Glutamatergic neuron (in vitro differentiated cells): ENCODE measurements at regions not wholly inside any gene's neighbourhood (a gene's known extent, or its start where the extent isn't known, plus 50 kb on each side); places are given as distances from the start of the nearest gene placed in this dataset.

ENCODE experiments used
- DNase-seq: peaks from one replicate; pipeline ENCODE4 v3.0.0; 2022
- H3K27ac Mint-ChIP-seq: one replicate; pipeline ENCODE4 v1.8.0; 2020; ENCODE audit warnings: mild to moderate bottlenecking, mixed read lengths, inconsistent platforms; ENCODE audit not compliant: unreplicated experiment
- H3K27me3 Mint-ChIP-seq: one replicate; pipeline ENCODE4 v1.8.0; 2020; ENCODE audit warnings: mild to moderate bottlenecking, moderate library complexity, mixed read lengths, inconsistent platforms; ENCODE audit not compliant: unreplicated experiment
- H3K36me3 Mint-ChIP-seq: one replicate; pipeline ENCODE4 v1.8.0; 2020; ENCODE audit warnings: mild to moderate bottlenecking, mixed read lengths, inconsistent platforms; ENCODE audit not compliant: unreplicated experiment
- H3K4me1 Mint-ChIP-seq: one replicate; pipeline ENCODE4 v1.8.0; 2020; ENCODE audit warnings: mild to moderate bottlenecking, low read depth, mixed read lengths, inconsistent platforms; ENCODE audit not compliant: unreplicated experiment
- H3K4me3 Mint-ChIP-seq: one replicate; pipeline ENCODE4 v1.8.0; 2020; ENCODE audit warnings: mild to moderate bottlenecking, mixed read lengths, inconsistent platforms; ENCODE audit not compliant: unreplicated experiment
- H3K9me3 Mint-ChIP-seq: one replicate; pipeline ENCODE4 v1.8.0; 2020; ENCODE audit warnings: mild to moderate bottlenecking, moderate library complexity, mixed read lengths, inconsistent platforms; ENCODE audit not compliant: unreplicated experiment
- CTCF ChIP-seq: fragments of 200-600 bp; sonication (generic); IDR thresholded peaks from one replicate; pipeline ENCODE4 v1.5.0; 2021; ENCODE audit not compliant: partially characterized antibody, unreplicated experiment

DNA sequence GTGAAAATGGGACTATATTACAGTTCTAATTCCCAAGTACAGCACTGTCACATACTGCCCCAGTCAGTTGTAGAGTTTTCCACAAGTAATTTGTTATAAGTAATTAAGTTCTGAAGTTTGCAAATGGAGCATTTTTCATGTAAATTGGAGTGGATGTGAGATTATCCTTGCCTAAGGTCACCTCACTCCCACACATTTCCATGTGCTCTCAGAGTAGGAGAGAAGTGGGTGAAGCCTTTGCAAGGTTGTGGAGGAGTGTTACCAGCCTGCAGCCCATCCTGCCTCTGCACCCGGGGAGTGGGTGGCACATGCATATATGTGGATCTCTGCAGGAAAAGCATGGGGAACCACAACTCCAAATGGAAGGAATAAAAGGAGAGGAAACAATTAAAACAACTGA lies 169.8 kb downstream of the CD47 start:
- no peak for TF ChIP-seq CTCF
- Mint-ChIP-seq H3K27ac (no peak overlapping the region), H3K27me3 (no peaks in the 10 kb centered on the region), H3K4me3 (no peak overlapping the region), H3K9me3 (no peaks in the 10 kb centered on the region), H3K4me1 (no peaks in the 10 kb centered on the region), H3K36me3 (no peaks in the 10 kb centered on the region)
- no peak for DNase-seq

- H3K36me3 Mint-ChIP-seq: no peaks in the 10 kb centered on the region
- no peaks in the 10 kb centered on the region for H3K4me1 Mint-ChIP-seq
- DNase-seq: no peak
- no peaks in the 10 kb centered on the region for H3K27me3 Mint-ChIP-seq
- H3K27ac Mint-ChIP-seq: no peak overlapping the region
- no peak for TF ChIP-seq CTCF
- no peaks in the 10 kb centered on the region for H3K9me3 Mint-ChIP-seq
- H3K4me3 Mint-ChIP-seq: no peak overlapping the region
Measured at GRCh38 chr3:107920538-107920937, 170.3 kb downstream of the CD47 start.

GRCh38 chr3:107919239-107919638 lies 171.6 kb downstream of the CD47 start:
- Mint-ChIP-seq H3K27ac (no peak overlapping the region), H3K4me3 (no peak overlapping the region), H3K27me3 (no peaks in the 10 kb centered on the region), H3K9me3 (no peaks in the 10 kb centered on the region), H3K36me3 (no peaks in the 10 kb centered on the region), H3K4me1 (no peaks in the 10 kb centered on the region)
- no peak for DNase-seq
- TF ChIP-seq CTCF: no peak

GRCh38 chr3:107916171-107916570 lies 174.7 kb downstream of the CD47 start:
- no peak overlapping the region for H3K4me3 Mint-ChIP-seq
- H3K9me3 Mint-ChIP-seq: no peaks in the 10 kb centered on the region
- no peak for DNase-seq
- no peaks in the 10 kb centered on the region for H3K27me3 Mint-ChIP-seq
- no peak for TF ChIP-seq CTCF
- H3K36me3 Mint-ChIP-seq: no peaks in the 10 kb centered on the region
- no peak overlapping the region for H3K27ac Mint-ChIP-seq
- H3K4me1 Mint-ChIP-seq: no peaks in the 10 kb centered on the region

- no peak for DNase-seq
- H3K27ac Mint-ChIP-seq: no peak overlapping the region
- H3K4me1 Mint-ChIP-seq: no peaks in the 10 kb centered on the region
- no peak overlapping the region for H3K4me3 Mint-ChIP-seq
- no peaks in the 10 kb centered on the region for H3K9me3 Mint-ChIP-seq
- no peaks in the 10 kb centered on the region for H3K27me3 Mint-ChIP-seq
- no peak for TF ChIP-seq CTCF
- H3K36me3 Mint-ChIP-seq: no peaks in the 10 kb centered on the region
Measured at GRCh38 chr3:107915706-107916105, 175.1 kb downstream of the CD47 start.
